ENCODE measurements at regions not wholly inside any gene's neighbourhood (a gene's known extent, or its start where the extent isn't known, plus 50 kb on each side); places are given as distances from the start of the nearest gene placed in this dataset.
"Not testable (repeated sequence)": the region's sequence is repeated elsewhere in the genome, so short reads cannot be mapped to it uniquely, and the experiment has no call there.

DNA sequence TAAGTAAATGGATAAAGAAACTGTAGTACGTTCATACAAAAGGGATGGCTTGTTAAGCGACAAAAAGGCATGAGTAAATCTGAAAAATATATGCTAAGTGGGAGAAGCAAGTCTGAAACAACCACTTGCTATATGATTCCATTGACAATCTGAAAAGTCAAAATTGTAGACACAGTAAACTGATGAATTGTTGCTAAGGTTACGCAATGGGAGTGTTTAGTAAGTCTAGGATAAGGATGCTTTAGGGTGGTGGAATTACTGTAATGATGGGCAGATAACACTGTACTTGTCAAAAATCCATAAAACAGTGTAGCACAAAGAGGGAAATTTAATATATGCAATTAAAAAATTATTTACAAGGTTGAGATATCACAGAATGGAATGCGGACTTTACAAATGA lies 984.9 kb downstream of the FSCB start:
- TF ChIP-seq, protein P1, sequence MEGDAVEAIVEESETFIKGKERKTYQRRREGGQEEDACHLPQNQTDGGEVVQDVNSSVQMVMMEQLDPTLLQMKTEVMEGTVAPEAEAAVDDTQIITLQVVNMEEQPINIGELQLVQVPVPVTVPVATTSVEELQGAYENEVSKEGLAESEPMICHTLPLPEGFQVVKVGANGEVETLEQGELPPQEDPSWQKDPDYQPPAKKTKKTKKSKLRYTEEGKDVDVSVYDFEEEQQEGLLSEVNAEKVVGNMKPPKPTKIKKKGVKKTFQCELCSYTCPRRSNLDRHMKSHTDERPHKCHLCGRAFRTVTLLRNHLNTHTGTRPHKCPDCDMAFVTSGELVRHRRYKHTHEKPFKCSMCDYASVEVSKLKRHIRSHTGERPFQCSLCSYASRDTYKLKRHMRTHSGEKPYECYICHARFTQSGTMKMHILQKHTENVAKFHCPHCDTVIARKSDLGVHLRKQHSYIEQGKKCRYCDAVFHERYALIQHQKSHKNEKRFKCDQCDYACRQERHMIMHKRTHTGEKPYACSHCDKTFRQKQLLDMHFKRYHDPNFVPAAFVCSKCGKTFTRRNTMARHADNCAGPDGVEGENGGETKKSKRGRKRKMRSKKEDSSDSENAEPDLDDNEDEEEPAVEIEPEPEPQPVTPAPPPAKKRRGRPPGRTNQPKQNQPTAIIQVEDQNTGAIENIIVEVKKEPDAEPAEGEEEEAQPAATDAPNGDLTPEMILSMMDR (conservative IDR thresholded peaks at IDR 0.05; ENCODE audit: low read depth, low read length): no peak
- no peak for TF ChIP-seq EZH2 (IDR thresholded peaks at IDR 0.05; ENCODE audit: borderline replicate concordance, low read depth, low read length, poor library complexity, severe bottlenecking)
- H3K27me3 ChIP-seq (replicated peaks; ENCODE audit: insufficient read depth, low read depth, low read length, poor library complexity): no peaks in the 10 kb centered on the region
- no peaks in the 10 kb centered on the region for H3K36me3 ChIP-seq (ENCODE audit: insufficient read depth, low read length, poor library complexity, severe bottlenecking)
- intact Hi-C loops (cut with micrococcal nuclease; ENCODE audit: unreplicated experiment): no loop called here
- ChIA-PET POLR2A (ENCODE audit: low non-redundant PET) (no interaction called here), CTCF (no interaction called here)
- peaks cover 7% of the 10 kb centered on the region for H3K4me1 ChIP-seq (ENCODE audit: insufficient read depth, low read length, poor library complexity, severe bottlenecking)
- no peak overlapping the region for H3K4me3 ChIP-seq (ENCODE audit: low read depth, low read length, poor library complexity, severe bottlenecking)
- H3K9me3 ChIP-seq (ENCODE audit: low read depth, low read length, poor library complexity, severe bottlenecking): no peaks in the 10 kb centered on the region
- BruUV-seq (replicated peaks): no TSS peak
- no peak for DNase-seq (ENCODE audit: low spot score)
- H3K27ac ChIP-seq (ENCODE audit: low read depth, low read length, poor library complexity, severe bottlenecking): no peak overlapping the region

DNA sequence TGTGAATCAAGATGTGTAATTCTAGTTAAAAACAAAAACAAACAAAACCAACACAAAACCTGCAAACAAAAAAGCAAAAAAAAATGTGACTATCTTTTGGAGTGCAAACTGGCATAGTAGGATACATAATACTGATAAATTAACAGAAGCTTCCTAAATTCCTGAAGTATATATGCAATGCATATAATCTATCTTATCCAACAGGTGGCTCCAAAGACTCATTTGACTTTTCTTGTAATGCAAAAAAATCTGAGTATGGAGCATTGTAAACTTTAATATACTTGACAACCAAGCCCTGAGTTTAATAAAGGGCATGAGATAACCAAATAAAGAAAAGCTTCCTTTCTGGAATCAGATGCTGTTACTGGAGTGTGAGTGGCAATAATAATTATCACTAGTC lies 1003.6 kb downstream of the FSCB start:
- Histone ChIP-seq H3K4me1 (ENCODE audit: insufficient read depth, low read length, poor library complexity, severe bottlenecking) (peaks cover 8% of the 10 kb centered on the region), H3K36me3 (ENCODE audit: insufficient read depth, low read length, poor library complexity, severe bottlenecking) (no peaks in the 10 kb centered on the region), H3K4me3 (ENCODE audit: low read depth, low read length, poor library complexity, severe bottlenecking) (no peak overlapping the region), H3K27ac (ENCODE audit: low read depth, low read length, poor library complexity, severe bottlenecking) (no peak overlapping the region), H3K9me3 (ENCODE audit: low read depth, low read length, poor library complexity, severe bottlenecking) (peaks cover 5% of the 10 kb centered on the region), H3K27me3 (replicated peaks; ENCODE audit: insufficient read depth, low read depth, low read length, poor library complexity) (no peaks in the 10 kb centered on the region)
- DNase-seq (ENCODE audit: low spot score): peak; percentile 66
- intact Hi-C loops (cut with micrococcal nuclease; ENCODE audit: unreplicated experiment): loop anchor here (5.0 to 10.0 kb wide), 4 partner anchors 294 to 1301 kb away; no protein-coding TSS in a partner anchor
- ChIA-PET CTCF (no interaction called here), POLR2A (ENCODE audit: low non-redundant PET) (no interaction called here)
- BruUV-seq (replicated peaks): no TSS peak
- no peak for TF ChIP-seq EZH2 (IDR thresholded peaks at IDR 0.05; ENCODE audit: borderline replicate concordance, low read depth, low read length, poor library complexity, severe bottlenecking)
- TF ChIP-seq, protein P1 (conservative IDR thresholded peaks at IDR 0.05; ENCODE audit: low read depth, low read length): peak; percentile 58

DNA sequence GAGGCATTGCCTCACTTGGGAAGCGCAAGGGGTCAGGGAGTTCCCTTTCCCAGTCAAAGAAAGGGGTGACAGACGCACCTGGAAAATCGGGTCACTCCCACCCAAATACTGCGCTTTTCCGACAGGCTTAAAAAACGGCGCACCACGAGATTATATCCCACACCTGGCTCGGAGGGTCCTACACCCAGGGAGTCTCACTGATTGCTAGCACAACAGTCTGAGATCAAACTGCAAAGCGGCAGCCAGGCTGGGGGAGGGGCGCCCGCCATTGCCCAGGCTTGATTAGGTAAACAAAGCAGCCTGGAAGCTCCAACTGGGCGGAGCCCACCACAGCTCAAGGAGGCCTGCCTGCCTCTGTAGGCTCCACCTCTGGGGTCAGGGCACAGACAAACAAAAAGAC lies 1014.7 kb downstream of the FSCB start:
- intact Hi-C loops (cut with micrococcal nuclease; ENCODE audit: unreplicated experiment); H3K27me3 ChIP-seq (replicated peaks; ENCODE audit: insufficient read depth, low read depth, low read length, poor library complexity); POLR2A ChIA-PET (ENCODE audit: low non-redundant PET); H3K36me3 ChIP-seq (ENCODE audit: insufficient read depth, low read length, poor library complexity, severe bottlenecking); H3K9me3 ChIP-seq (ENCODE audit: low read depth, low read length, poor library complexity, severe bottlenecking); DNase-seq (ENCODE audit: low spot score); H3K27ac ChIP-seq (ENCODE audit: low read depth, low read length, poor library complexity, severe bottlenecking); H3K4me3 ChIP-seq (ENCODE audit: low read depth, low read length, poor library complexity, severe bottlenecking); CTCF ChIA-PET; BruUV-seq (replicated peaks); H3K4me1 ChIP-seq (ENCODE audit: insufficient read depth, low read length, poor library complexity, severe bottlenecking): not testable (repeated sequence)

DNA sequence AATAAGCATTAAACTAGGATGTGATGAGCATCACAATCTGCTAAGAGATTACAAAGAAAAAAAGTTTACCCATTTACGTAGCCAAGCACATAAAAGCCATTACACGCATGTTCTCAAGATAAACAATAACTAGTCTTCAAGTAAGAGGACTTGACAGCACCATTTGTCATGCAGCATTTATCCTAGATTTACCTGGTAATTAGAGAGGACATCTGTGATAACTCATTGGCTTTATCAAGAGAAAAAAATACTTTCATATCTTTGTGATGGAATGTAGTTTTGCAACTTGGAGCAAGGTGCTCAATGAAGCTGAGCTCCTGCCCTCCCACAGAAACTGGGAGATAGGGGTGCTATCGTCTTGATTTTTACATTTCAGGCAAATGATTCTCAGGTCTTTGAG lies 1023.7 kb downstream of the FSCB start:
- BruUV-seq (replicated peaks): no TSS peak
- no peak overlapping the region for H3K27ac ChIP-seq (ENCODE audit: low read depth, low read length, poor library complexity, severe bottlenecking)
- intact Hi-C loops (cut with micrococcal nuclease; ENCODE audit: unreplicated experiment): no loop called here

More for the DNA sequence above, 1023.7 kb downstream of the FSCB start:
- Histone ChIP-seq H3K4me1 (ENCODE audit: insufficient read depth, low read length, poor library complexity, severe bottlenecking) (no peaks in the 10 kb centered on the region), H3K4me3 (ENCODE audit: low read depth, low read length, poor library complexity, severe bottlenecking) (no peak overlapping the region), H3K27me3 (replicated peaks; ENCODE audit: insufficient read depth, low read depth, low read length, poor library complexity) (no peaks in the 10 kb centered on the region), H3K36me3 (ENCODE audit: insufficient read depth, low read length, poor library complexity, severe bottlenecking) (no peaks in the 10 kb centered on the region), H3K9me3 (ENCODE audit: low read depth, low read length, poor library complexity, severe bottlenecking) (no peaks in the 10 kb centered on the region)
- TF ChIP-seq, protein P1 (conservative IDR thresholded peaks at IDR 0.05; ENCODE audit: low read depth, low read length): no peak
- TF ChIP-seq EZH2 (IDR thresholded peaks at IDR 0.05; ENCODE audit: borderline replicate concordance, low read depth, low read length, poor library complexity, severe bottlenecking): no peak
- ChIA-PET POLR2A (ENCODE audit: low non-redundant PET) (no interaction called here), CTCF (no interaction called here)
- no peak for DNase-seq (ENCODE audit: low spot score)
